Astrocyte (in vitro differentiated cells and primary cell): ENCODE measurements at regions not wholly inside any gene's neighbourhood (a gene's known extent, or its start where the extent isn't known, plus 50 kb on each side); places are given as distances from the start of the nearest gene placed in this dataset.
A peak's percentile ranks its signal among the peaks of the same experiment; 100 is the strongest.

ENCODE experiments used
- DNase-seq: peaks from one replicate; pipeline ENCODE4 v3.0.0-alpha.2; 2010; ENCODE audit warnings: low read depth
- FAIRE-seq: peaks from 2 replicates; lab custom pipeline; 2011; peaks lifted over from hg19 to GRCh38; lab: Jason Lieb, UNC
- H2AFZ ChIP-seq: 2 replicates; pipeline ENCODE4 v1.6.0; 2012; ENCODE audit warnings: low read depth, low read length, inconsistent platforms
- H3K27ac ChIP-seq: 2 replicates; pipeline ENCODE4 v1.5.1; 2011; ENCODE audit warnings: low read depth, low read length, inconsistent platforms
- H3K27me3 ChIP-seq: 2 replicates; pipeline ENCODE4 v1.6.0; 2011; ENCODE audit warnings: low read length, inconsistent platforms; ENCODE audit not compliant: insufficient read depth
- H3K36me3 ChIP-seq: 2 replicates; pipeline ENCODE4 v1.5.1; 2011; ENCODE audit warnings: low read length, inconsistent platforms; ENCODE audit not compliant: insufficient read depth
- H3K4me1 ChIP-seq: 2 replicates; pipeline ENCODE4 v1.5.1; 2011; ENCODE audit warnings: low read length, inconsistent platforms; ENCODE audit not compliant: insufficient read depth
- H3K4me2 ChIP-seq: 2 replicates; pipeline ENCODE4 v1.6.0; 2012; ENCODE audit warnings: low read length, inconsistent platforms
- H3K4me3 ChIP-seq: 2 replicates; pipeline ENCODE4 v1.5.1; 2011; ENCODE audit warnings: low read depth, mild to moderate bottlenecking, low read length, inconsistent platforms; ENCODE audit not compliant: insufficient read depth
- H3K79me2 ChIP-seq: 2 replicates; pipeline ENCODE4 v1.6.0; 2012; ENCODE audit warnings: mild to moderate bottlenecking, low read length, inconsistent platforms; ENCODE audit not compliant: insufficient read depth
- H3K9ac ChIP-seq: 2 replicates; pipeline ENCODE4 v1.6.0; 2012; ENCODE audit warnings: mild to moderate bottlenecking, low read length, inconsistent platforms
- H3K9me3 ChIP-seq: 2 replicates; pipeline ENCODE4 v1.5.1; 2012; ENCODE audit warnings: low read depth, mild to moderate bottlenecking, low read length, inconsistent platforms; ENCODE audit not compliant: insufficient read depth
- H4K20me1 ChIP-seq: 2 replicates; pipeline ENCODE4 v1.6.0; 2012; ENCODE audit warnings: low read length, inconsistent platforms; ENCODE audit not compliant: insufficient read depth
- H3K27ac Mint-ChIP-seq: one replicate; pipeline ENCODE4 v1.8.0; 2021; ENCODE audit warnings: mild to moderate bottlenecking, mixed read lengths; ENCODE audit not compliant: unreplicated experiment
- H3K27me3 Mint-ChIP-seq: one replicate; pipeline ENCODE4 v1.8.0; 2021; ENCODE audit warnings: low read depth, mixed read lengths; ENCODE audit not compliant: unreplicated experiment
- H3K36me3 Mint-ChIP-seq: one replicate; pipeline ENCODE4 v1.8.0; 2021; ENCODE audit warnings: low read depth, mixed read lengths; ENCODE audit not compliant: unreplicated experiment
- H3K4me1 Mint-ChIP-seq: one replicate; pipeline ENCODE4 v1.8.0; 2021; ENCODE audit warnings: low read depth, mixed read lengths; ENCODE audit not compliant: unreplicated experiment
- H3K4me3 Mint-ChIP-seq: one replicate; pipeline ENCODE4 v1.8.0; 2021; ENCODE audit warnings: mild to moderate bottlenecking, moderate library complexity, mixed read lengths; ENCODE audit not compliant: unreplicated experiment
- H3K9me3 Mint-ChIP-seq: one replicate; pipeline ENCODE4 v1.8.0; 2021; ENCODE audit warnings: mild to moderate bottlenecking, mixed read lengths; ENCODE audit not compliant: unreplicated experiment
- CTCF ChIP-seq: IDR thresholded peaks from 2 replicates; pipeline ENCODE4 v1.5.1; 2011; ENCODE audit warnings: low read depth, mild to moderate bottlenecking, inconsistent platforms, low read length, moderate library complexity; ENCODE audit not compliant: insufficient read depth
- EZH2 ChIP-seq: IDR thresholded peaks from 2 replicates; pipeline ENCODE4 v1.6.1; 2012; ENCODE audit warnings: mild to moderate bottlenecking, low read length, inconsistent platforms; ENCODE audit not compliant: insufficient read depth

GRCh38 chr5:30523061-30523460 is 670.4 kb upstream of the CDH6 start:
- Mint-ChIP-seq H3K9me3 (no peaks in the 10 kb centered on the region), H3K27me3 (no peaks in the 10 kb centered on the region), H3K4me1 (no peaks in the 10 kb centered on the region), H3K4me3 (no peak overlapping the region), H3K36me3 (no peaks in the 10 kb centered on the region), H3K27ac (no peak overlapping the region)
- Histone ChIP-seq H3K4me3 (no peak overlapping the region), H2AFZ (no peak overlapping the region), H3K4me2 (no peak overlapping the region), H3K9ac (no peak overlapping the region), H3K36me3 (no peaks in the 10 kb centered on the region), H3K27ac (no peak overlapping the region), H3K4me1 (no peaks in the 10 kb centered on the region), H3K79me2 (no peaks in the 10 kb centered on the region), H3K9me3 (no peaks in the 10 kb centered on the region), H4K20me1 (no peaks in the 10 kb centered on the region), H3K27me3 (no peaks in the 10 kb centered on the region)
- DNase-seq (no peak), FAIRE-seq (no peak)
- TF ChIP-seq CTCF (no peak), EZH2 (no peak)

- peak; percentile 76 for DNase-seq
- no peak for TF ChIP-seq EZH2
- TF ChIP-seq CTCF, result no peak
These were observed 688.2 kb upstream of the CDH6 start for GRCh38 chr5:30505014-30505886.

GRCh38 chr5:30502277-30502676 is 691.2 kb upstream of the CDH6 start:
- no peak overlapping the region for H3K4me2 ChIP-seq
- H3K4me1 ChIP-seq, result peaks cover 6% of the 10 kb centered on the region
- Mint-ChIP-seq H3K27ac (peak overlapping the region; percentile 41), H3K4me3 (no peak overlapping the region), H3K27me3 (no peaks in the 10 kb centered on the region), H3K36me3 (no peaks in the 10 kb centered on the region), H3K4me1 (peaks cover 33% of the 10 kb centered on the region), H3K9me3 (peaks cover 7% of the 10 kb centered on the region)
- no peak for FAIRE-seq
- H3K4me3 ChIP-seq, result no peak overlapping the region
- H3K27ac ChIP-seq, result no peak overlapping the region
- H3K9me3 ChIP-seq, result no peaks in the 10 kb centered on the region
- DNase-seq, result peak; percentile 79
- no peaks in the 10 kb centered on the region for H4K20me1 ChIP-seq
- TF ChIP-seq CTCF, result no peak
- no peak for TF ChIP-seq EZH2
- H3K79me2 ChIP-seq, result no peaks in the 10 kb centered on the region
- H2AFZ ChIP-seq, result no peak overlapping the region
- no peaks in the 10 kb centered on the region for H3K36me3 ChIP-seq
- H3K9ac ChIP-seq, result no peak overlapping the region
- H3K27me3 ChIP-seq, result no peaks in the 10 kb centered on the region

More at GRCh38 chr5:30505014-30505886, 688.2 kb upstream of the CDH6 start:
- Histone ChIP-seq H3K9ac (peak overlapping the region; percentile 28), H4K20me1 (no peaks in the 10 kb centered on the region), H3K27me3 (no peaks in the 10 kb centered on the region), H3K79me2 (no peaks in the 10 kb centered on the region), H2AFZ (peak overlapping the region; percentile 49), H3K4me3 (no peak overlapping the region), H3K4me1 (peaks cover 6% of the 10 kb centered on the region), H3K4me2 (peak overlapping the region; percentile 68), H3K36me3 (no peaks in the 10 kb centered on the region), H3K27ac (peak overlapping the region; percentile 81), H3K9me3 (no peaks in the 10 kb centered on the region)
- no peaks in the 10 kb centered on the region for H3K9me3 Mint-ChIP-seq
- peaks cover 33% of the 10 kb centered on the region for H3K4me1 Mint-ChIP-seq
- peak overlapping the region; percentile 99 for H3K27ac Mint-ChIP-seq
- no peak overlapping the region for H3K4me3 Mint-ChIP-seq
- peak; percentile 5 for FAIRE-seq
- H3K27me3 Mint-ChIP-seq, result no peaks in the 10 kb centered on the region
- H3K36me3 Mint-ChIP-seq, result no peaks in the 10 kb centered on the region
